GM06990 (cell line): ENCODE measurements at regions not wholly inside any gene's neighbourhood (a gene's known extent, or its start where the extent isn't known, plus 50 kb on each side); places are given as distances from the start of the nearest gene placed in this dataset.

Source experiments
- DNase-seq: peaks from one replicate; pipeline ENCODE4 v3.0.0-alpha.2; 2011; ENCODE audit not compliant: insufficient read length; ENCODE audit errors: extremely low read depth
- H3K27me3 ChIP-seq: replicated peaks from 2 replicates; pipeline ENCODE4 v1.6.0; 2011; ENCODE audit warnings: low read length; ENCODE audit not compliant: control insufficient read depth, insufficient read depth
- H3K36me3 ChIP-seq: 2 replicates; pipeline ENCODE4 v1.5.1; 2011; ENCODE audit warnings: low read length; ENCODE audit not compliant: control insufficient read depth, insufficient read depth
- H3K4me3 ChIP-seq: replicated peaks from 2 replicates; pipeline ENCODE4 v1.5.1; 2011; ENCODE audit warnings: low read depth, mild to moderate bottlenecking, control low read depth, low read length
- TF ChIP-seq, protein P1 (sequence below): IDR thresholded peaks from 2 replicates; pipeline ENCODE4 v1.5.1; 2011; ENCODE audit warnings: low read length, control low read depth, mild to moderate bottlenecking, inconsistent platforms; ENCODE audit not compliant: insufficient read depth, poor library complexity, severe bottlenecking

DNA sequence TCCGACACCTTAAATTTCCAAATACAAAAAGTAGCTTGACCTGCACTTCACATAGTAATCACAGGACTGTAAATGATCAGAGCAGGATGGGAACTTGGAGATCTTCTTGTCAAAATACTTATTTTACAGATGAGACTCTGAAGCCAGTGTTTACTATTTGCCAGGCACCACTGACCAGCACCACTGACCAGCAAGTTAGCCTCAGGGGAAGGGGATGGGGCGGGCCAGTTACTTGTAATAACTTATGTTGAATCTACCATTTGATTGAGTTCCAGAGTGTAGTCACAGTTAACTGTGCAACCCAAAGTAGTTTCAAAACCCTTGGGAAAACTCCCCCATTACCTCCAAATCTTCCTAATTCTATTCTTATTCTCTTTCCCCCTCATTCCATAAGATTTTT, 278.4 kb downstream of the PCNX1 start:
- H3K4me3 ChIP-seq = no peak overlapping the region
- TF ChIP-seq, protein P1, sequence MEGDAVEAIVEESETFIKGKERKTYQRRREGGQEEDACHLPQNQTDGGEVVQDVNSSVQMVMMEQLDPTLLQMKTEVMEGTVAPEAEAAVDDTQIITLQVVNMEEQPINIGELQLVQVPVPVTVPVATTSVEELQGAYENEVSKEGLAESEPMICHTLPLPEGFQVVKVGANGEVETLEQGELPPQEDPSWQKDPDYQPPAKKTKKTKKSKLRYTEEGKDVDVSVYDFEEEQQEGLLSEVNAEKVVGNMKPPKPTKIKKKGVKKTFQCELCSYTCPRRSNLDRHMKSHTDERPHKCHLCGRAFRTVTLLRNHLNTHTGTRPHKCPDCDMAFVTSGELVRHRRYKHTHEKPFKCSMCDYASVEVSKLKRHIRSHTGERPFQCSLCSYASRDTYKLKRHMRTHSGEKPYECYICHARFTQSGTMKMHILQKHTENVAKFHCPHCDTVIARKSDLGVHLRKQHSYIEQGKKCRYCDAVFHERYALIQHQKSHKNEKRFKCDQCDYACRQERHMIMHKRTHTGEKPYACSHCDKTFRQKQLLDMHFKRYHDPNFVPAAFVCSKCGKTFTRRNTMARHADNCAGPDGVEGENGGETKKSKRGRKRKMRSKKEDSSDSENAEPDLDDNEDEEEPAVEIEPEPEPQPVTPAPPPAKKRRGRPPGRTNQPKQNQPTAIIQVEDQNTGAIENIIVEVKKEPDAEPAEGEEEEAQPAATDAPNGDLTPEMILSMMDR = no peak
- H3K27me3 ChIP-seq = no peaks in the 10 kb centered on the region
- H3K36me3 ChIP-seq = no peaks in the 10 kb centered on the region
- no peak for DNase-seq

DNA sequence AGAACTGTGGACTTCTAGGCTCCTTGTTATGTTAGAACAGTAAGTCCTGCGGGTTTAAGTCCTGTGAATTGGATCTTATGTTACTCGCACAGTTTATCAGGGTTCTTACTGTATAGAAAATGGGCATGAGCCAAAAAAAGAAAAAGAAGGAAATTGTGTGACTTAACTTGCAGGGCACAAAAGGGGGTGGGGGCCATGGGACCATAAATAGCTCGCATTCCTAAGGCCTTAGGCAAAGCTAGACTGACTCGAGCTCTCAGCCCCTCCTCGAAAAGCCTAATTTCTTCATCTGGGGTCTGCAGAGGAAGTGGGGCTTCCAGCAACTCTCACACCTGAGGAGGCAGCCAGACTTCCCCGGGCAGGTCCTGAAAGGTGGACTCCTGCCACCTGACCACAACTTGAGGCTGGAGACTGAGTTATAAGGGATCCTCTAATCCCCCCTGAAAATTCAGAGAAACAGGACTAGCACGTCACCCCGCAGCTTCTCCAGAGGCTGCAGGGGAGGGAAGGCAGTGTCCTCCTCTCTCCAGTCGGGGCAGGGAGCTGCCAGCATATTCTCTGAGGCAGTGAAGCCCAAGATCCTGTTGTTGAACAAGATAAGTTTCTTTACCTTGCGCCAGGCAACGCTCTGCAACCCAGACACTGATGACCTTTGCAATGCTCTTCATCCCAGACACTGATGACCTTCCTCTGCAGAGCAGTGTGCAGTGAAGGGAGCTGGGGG, 280.5 kb downstream of the PCNX1 start:
- no peaks in the 10 kb centered on the region for H3K36me3 ChIP-seq
- TF ChIP-seq, protein P1 = no peak

GRCh38 chr14:71190770-71191374, 283.6 kb downstream of the PCNX1 start:
- Histone ChIP-seq H3K4me3 (no peak overlapping the region), H3K27me3 (no peaks in the 10 kb centered on the region), H3K36me3 (no peaks in the 10 kb centered on the region)
- no peak for DNase-seq
- TF ChIP-seq, protein P1 = no peak

More for the DNA sequence above, 280.5 kb downstream of the PCNX1 start:
- Histone ChIP-seq H3K4me3 (no peak overlapping the region), H3K27me3 (no peaks in the 10 kb centered on the region)
- DNase-seq = no peak

- H3K27me3 ChIP-seq = no peaks in the 10 kb centered on the region
- DNase-seq = no peak
- no peak overlapping the region for H3K4me3 ChIP-seq
- TF ChIP-seq, protein P1 = no peak
- H3K36me3 ChIP-seq = no peaks in the 10 kb centered on the region
Observed at GRCh38 chr14:71193663-71194062, 286.4 kb downstream of the PCNX1 start.

DNA sequence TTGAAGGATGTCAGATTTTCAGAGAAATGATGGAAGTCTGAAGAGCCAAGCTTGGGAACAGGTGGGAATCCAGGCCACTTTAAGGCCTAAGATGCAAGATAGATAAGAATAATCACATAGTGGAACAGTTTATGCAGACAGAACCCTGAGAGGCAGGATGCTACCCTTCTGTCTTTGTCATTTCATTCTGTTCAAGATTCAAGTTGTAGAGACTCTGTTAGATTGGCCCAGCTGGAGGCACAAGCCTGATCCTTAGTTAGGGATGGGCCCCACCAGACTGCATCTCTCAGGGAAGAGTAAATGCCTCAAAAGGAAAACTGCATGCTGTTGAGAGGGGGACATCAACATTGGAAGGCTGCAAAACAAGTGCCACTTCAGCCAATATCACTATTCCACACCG, 287.0 kb downstream of the PCNX1 start:
- TF ChIP-seq, protein P1 = no peak
- DNase-seq = no peak
- no peaks in the 10 kb centered on the region for H3K27me3 ChIP-seq
- no peak overlapping the region for H3K4me3 ChIP-seq
- H3K36me3 ChIP-seq = no peaks in the 10 kb centered on the region
